ENCODE measurements at regions not wholly inside any gene's neighbourhood (a gene's known extent, or its start where the extent isn't known, plus 50 kb on each side); places are given as distances from the start of the nearest gene placed in this dataset.

GRCh38 chr13:72444999-72445398, 282.4 kb downstream of the MZT1 start:
- no peaks in the 10 kb centered on the region for H3F3A ChIP-seq (ENCODE audit: low read depth)
- no peaks in the 10 kb centered on the region for H3K27me3 ChIP-seq (ENCODE audit: insufficient read depth, low read length, poor library complexity, severe bottlenecking)
- H3K4me1 ChIP-seq (ENCODE audit: insufficient read depth, low read length, poor library complexity, severe bottlenecking), result no peaks in the 10 kb centered on the region
- H3K79me2 ChIP-seq (ENCODE audit: insufficient read depth, low read length), result no peaks in the 10 kb centered on the region
- no peak overlapping the region for H2AFZ ChIP-seq (ENCODE audit: low read length)
- H3K9me3 ChIP-seq (ENCODE audit: insufficient read depth, low read depth, low read length), result no peaks in the 10 kb centered on the region; the same call in 1 of the 2 replicates
- no peak overlapping the region for H3K4me2 ChIP-seq (ENCODE audit: low read depth, low read length, poor library complexity, severe bottlenecking)
- no peak for TF ChIP-seq CTCF (conservative IDR thresholded peaks at IDR 0.05; ENCODE audit: low read length)
- no peak for TF ChIP-seq EZH2phosphoT487 (IDR thresholded peaks at IDR 0.05; ENCODE audit: borderline replicate concordance)
- no peaks in the 10 kb centered on the region for H3K36me3 ChIP-seq (ENCODE audit: insufficient read depth, low read length)
- no peaks in the 10 kb centered on the region for H4K20me1 ChIP-seq (ENCODE audit: insufficient read depth, low read length, poor library complexity, severe bottlenecking)
- no peak overlapping the region for H3K9ac ChIP-seq (ENCODE audit: low read depth, low read length, poor library complexity, severe bottlenecking)
- H3K4me3 ChIP-seq (ENCODE audit: low read length, poor library complexity, severe bottlenecking), result no peak overlapping the region
- H3K9me2 ChIP-seq (replicated peaks; ENCODE audit: low read depth, low read length), result no peaks in the 10 kb centered on the region

- no peaks in the 10 kb centered on the region for H4K20me1 ChIP-seq (ENCODE audit: insufficient read depth, low read length, poor library complexity, severe bottlenecking)
- no peaks in the 10 kb centered on the region for H3K27me3 ChIP-seq (ENCODE audit: insufficient read depth, low read length, poor library complexity, severe bottlenecking)
- no peaks in the 10 kb centered on the region for H3F3A ChIP-seq (ENCODE audit: low read depth)
- no peak overlapping the region for H2AFZ ChIP-seq (ENCODE audit: low read length)
- H3K36me3 ChIP-seq (ENCODE audit: insufficient read depth, low read length), result no peaks in the 10 kb centered on the region
- H3K79me2 ChIP-seq (ENCODE audit: insufficient read depth, low read length), result no peaks in the 10 kb centered on the region
- H3K9me3 ChIP-seq (ENCODE audit: insufficient read depth, low read depth, low read length), result no peaks in the 10 kb centered on the region
- no peak overlapping the region for H3K4me3 ChIP-seq (ENCODE audit: low read length, poor library complexity, severe bottlenecking)
- H3K4me1 ChIP-seq (ENCODE audit: insufficient read depth, low read length, poor library complexity, severe bottlenecking), result no peaks in the 10 kb centered on the region
- TF ChIP-seq EZH2phosphoT487 (IDR thresholded peaks at IDR 0.05; ENCODE audit: borderline replicate concordance) (no peak), CTCF (conservative IDR thresholded peaks at IDR 0.05; ENCODE audit: low read length) (no peak)
- H3K4me2 ChIP-seq (ENCODE audit: low read depth, low read length, poor library complexity, severe bottlenecking), result no peak overlapping the region
- H3K9ac ChIP-seq (ENCODE audit: low read depth, low read length, poor library complexity, severe bottlenecking), result no peak overlapping the region
- no peaks in the 10 kb centered on the region for H3K9me2 ChIP-seq (replicated peaks; ENCODE audit: low read depth, low read length)
Measured at GRCh38 chr13:72437458-72437857, 290.0 kb downstream of the MZT1 start.

GRCh38 chr13:72435251-72435650, 292.2 kb downstream of the MZT1 start:
- Histone ChIP-seq H3K9me3 (ENCODE audit: insufficient read depth, low read depth, low read length) (no peaks in the 10 kb centered on the region), H3K9me2 (replicated peaks; ENCODE audit: low read depth, low read length) (no peaks in the 10 kb centered on the region), H2AFZ (ENCODE audit: low read length) (no peak overlapping the region), H3K9ac (ENCODE audit: low read depth, low read length, poor library complexity, severe bottlenecking) (no peak overlapping the region), H3K4me1 (ENCODE audit: insufficient read depth, low read length, poor library complexity, severe bottlenecking) (no peaks in the 10 kb centered on the region), H4K20me1 (ENCODE audit: insufficient read depth, low read length, poor library complexity, severe bottlenecking) (no peaks in the 10 kb centered on the region), H3K4me3 (ENCODE audit: low read length, poor library complexity, severe bottlenecking) (no peak overlapping the region), H3F3A (ENCODE audit: low read depth) (no peaks in the 10 kb centered on the region), H3K79me2 (ENCODE audit: insufficient read depth, low read length) (no peaks in the 10 kb centered on the region), H3K4me2 (ENCODE audit: low read depth, low read length, poor library complexity, severe bottlenecking) (no peak overlapping the region), H3K27me3 (ENCODE audit: insufficient read depth, low read length, poor library complexity, severe bottlenecking) (no peaks in the 10 kb centered on the region), H3K36me3 (ENCODE audit: insufficient read depth, low read length) (no peaks in the 10 kb centered on the region)
- no peak for TF ChIP-seq EZH2phosphoT487 (IDR thresholded peaks at IDR 0.05; ENCODE audit: borderline replicate concordance)
- TF ChIP-seq CTCF (conservative IDR thresholded peaks at IDR 0.05; ENCODE audit: low read length), result no peak

Data from Loucy (cell line).